DMS 273 (cell line): ENCODE measurements at regions not wholly inside any gene's neighbourhood (a gene's known extent, or its start where the extent isn't known, plus 50 kb on each side); places are given as distances from the start of the nearest gene placed in this dataset.

ENCODE experiments used
- DNase-seq: peaks from one replicate; lab custom pipeline; 2025; ENCODE audit not compliant: unreplicated experiment; lab: John Stamatoyannopoulos, UW

DNA sequence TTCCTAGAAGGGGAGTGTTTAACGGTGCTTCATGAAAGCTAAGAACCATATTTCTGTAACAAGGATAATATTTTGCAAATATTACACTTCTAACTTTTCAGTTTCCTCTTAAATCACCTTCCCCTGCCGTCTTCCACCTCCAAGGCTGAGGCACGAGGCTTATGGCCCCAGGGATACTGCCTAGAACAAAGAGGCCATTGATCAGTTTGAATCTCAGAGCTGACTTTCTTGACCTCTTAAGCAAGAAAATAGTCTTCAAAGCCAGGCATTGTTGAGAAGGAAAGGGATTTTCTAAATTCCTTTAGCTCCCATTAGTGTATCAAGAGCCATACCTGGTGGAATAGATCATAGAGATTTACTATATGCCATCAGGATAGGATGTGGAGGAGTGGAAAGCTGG lies 566.2 kb downstream of the BNC2 start:
- no peak for DNase-seq

DNA sequence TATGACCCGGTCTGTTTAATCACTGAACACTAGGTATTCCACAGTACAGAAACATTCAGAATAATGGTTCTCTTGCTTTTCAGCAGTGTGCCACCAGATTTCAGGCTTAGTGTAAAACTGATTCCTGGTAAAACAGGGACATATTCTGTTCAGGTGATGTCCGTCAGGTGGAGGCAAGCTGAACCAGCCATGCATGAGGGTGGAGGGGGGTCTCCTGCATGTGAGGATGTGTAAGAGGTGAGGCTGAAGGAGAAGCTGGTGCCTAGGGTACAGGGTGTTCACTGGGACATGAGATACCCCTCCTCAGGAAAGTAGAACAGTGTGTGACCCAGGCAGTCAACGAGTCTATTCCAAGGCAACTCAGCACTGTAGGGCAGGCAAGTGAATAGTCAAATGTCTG lies 563.9 kb downstream of the BNC2 start:
- no peak for DNase-seq

DNA sequence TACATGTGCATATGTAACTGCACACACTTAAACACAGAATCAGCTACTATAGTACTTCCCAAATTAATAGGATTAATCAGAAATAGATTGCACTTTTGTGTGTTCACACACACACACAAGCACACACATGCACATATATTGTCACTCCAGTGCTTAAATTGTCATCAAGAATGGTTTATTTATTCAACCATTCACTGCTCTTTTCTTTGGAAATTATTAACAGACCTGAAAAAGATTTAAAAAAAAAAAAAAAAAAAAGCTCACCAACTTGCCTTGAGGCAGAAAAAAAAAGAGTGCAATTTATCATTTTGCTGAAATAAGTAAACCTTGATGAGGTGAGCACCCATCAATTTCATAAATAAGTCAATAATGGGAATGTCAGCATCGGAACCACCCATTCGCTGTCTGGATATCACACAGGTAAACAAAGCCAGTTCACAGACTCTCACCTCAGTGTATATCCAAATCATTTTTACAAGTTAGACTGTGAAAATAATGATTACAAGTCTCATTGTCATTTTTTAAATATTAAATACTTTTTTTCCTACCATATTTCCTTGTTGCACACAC lies 562.8 kb downstream of the BNC2 start:
- DNase-seq = no peak

DNA sequence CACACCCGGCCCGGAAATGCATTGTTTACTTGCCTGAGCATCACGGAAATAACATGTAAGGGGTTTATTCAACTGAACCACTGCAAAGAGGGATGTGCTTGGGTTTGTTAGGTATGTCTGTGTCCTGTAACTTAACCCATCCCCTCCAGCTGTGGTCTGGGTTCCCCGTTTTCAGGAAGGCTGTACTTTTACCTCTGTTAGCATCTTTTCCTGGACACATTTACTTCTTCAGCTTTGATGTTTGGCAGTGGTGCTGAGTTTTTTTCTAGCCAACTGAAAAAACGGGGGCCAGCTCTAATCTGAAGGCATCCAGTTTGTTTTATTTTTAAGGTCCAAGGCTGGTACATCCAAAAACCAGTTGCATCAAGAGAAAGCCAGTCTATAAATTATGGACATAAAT lies 561.8 kb downstream of the BNC2 start:
- no peak for DNase-seq

DNA sequence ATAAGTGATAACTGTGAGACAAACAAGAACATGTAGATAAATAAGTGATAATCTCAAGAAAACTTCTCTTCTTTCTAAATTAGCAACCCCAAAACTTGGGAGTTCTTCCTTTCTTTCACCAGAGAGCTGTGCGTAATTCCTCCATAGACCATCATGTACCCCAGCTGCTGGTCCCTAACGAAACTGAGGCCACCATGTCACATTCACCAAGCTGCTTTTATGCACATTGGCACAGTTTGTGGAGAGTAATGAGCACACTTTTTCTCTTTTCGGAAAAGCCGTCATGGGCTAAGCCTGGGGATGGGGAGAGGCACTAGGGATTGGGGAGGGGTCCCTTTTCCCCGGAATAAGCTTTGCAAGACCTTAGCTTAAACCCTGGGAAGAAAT lies 561.4 kb downstream of the BNC2 start:
- no peak for DNase-seq

DNA sequence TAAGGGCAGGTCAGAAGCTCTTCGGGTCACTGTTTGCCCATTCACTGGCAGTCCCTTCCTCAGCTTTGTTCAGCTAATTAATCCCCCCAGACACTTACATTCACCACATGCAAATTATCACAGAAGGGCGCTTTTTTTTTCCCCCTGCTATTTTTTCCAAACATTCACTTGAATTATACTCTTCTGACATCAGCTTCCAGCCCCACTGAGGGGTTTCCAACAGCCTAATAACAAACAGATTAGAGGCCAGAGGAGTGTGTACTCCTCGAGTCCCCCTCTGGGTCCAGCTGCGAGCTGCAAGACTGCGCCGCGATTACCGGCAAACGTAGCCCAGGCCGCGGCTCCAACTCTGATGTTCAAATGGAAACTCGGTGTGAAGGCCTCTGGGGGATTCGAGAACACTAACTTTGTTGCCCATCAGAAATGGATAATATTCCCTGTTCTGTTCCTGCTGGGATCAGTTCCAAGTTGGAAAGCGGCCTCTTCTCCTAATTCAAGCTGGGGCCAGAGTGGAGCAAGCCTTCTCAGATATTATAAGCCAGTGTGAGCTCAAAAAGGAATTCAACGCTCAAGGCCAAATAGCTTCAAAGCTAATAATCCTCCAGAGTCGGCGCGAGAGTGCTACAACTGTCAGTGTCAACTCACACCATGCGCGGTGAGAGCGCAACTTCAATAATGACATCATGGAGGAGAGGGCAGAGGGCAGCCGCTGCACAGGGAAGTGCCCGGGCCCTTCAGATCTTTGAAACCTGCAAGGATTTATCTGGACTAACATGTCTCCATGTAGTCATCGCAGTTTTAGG lies 560.8 kb downstream of the BNC2 start:
- no peak for DNase-seq

DNA sequence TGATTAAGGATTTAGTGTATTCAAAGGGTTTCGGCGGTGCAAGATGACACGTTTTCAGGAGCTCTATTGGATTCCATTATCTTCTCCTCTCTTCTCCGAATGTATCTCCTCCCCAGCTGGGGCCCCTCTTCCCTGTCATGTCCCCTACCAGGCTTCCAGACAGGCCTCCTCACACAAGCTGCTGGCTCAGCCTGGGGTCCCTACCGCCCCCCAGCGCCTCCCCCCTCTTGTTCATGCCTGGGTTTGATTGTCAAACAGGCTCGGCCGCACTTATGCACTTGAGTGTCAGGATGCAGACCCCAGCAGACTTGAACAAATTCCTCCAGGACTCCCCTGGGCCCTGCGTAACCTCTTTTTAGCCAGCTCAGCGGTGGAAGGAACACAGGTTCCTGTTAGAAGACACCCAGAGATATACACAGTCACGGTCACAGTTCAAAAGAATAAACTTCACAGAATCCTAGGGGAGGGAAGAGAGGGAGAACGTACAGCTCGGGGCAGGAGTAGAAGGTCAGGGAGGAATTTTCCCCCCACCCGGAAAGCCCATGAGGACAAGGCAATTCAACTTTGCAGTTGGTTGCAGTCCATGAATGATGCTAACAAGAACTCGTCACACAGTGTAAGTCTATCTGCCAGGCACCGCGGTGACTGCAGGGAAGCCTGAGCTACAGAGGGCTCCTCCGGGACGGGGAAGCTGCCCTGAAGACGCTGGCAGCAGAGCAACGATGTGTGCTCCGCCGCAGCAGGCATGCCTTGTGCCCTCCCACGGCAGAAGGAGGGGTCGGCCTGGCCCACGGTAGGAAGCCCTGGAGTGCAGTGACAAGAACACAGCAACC lies 560.0 kb downstream of the BNC2 start:
- DNase-seq = no peak

DNA sequence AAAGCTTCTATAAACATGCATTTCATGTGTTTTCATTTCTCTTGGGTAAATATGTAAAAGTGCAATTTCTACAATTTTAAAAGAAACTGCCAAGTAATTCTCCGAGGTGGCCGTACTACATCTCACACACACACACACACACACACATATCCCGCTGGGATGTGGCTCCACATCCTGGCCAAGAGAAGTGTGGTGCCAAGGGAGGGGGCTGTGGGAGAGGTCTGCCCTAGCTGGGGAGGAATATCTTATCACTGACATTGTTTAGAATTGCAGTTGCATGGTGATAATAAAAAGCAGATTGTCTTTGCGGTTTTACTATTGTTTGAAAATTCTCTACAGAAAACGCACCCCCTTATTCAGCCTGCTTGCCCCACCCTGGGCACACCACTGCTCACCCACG lies 558.4 kb downstream of the BNC2 start:
- no peak for DNase-seq

DNA sequence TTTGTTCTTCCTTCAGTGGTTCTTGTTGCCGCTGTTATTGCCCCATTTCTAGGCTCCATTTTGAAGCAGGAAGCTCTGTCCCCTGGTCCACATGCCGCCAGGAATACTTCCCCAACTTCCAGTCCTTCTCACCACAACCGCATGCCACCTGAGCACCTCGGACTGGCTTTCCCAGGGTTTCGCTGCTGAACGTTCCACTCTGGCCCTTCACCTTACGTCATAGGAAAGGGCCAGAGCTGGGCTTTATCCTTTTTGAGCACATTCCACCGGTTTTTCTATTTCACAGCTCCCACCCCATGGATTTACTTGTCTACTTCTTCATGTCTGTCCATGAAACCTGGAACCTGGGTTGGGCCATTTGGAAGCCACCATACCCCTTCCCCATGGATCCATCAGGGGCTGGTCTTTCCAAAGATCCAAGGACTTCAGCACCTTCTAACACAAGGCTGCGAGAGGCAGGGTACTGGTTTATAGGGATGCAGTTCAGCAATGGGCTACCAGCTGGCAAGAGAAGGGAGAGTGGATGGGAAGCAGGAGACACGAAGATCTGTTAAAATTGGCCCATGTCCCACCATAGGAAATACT lies 557.4 kb downstream of the BNC2 start:
- no peak for DNase-seq

DNA sequence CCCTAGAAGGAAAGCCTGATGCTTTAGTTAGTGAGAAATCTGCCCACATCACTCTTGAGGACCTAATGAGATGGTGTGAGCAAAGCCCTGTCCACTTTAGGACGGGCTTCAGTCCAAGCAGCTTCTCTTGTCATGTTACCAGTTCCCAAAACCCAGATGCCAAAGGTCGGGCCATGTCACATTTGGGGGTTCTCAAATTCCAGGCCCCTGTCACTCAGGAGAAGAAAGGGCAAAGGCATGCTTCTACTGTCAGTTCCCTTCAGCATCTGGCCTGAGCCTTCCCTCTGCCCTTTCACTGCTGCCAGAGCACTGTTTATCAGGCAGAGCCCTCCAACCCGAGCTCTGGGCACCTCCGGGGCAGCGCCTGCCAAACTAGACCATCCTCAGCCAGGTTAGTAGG lies 556.0 kb downstream of the BNC2 start:
- no peak for DNase-seq

DNA sequence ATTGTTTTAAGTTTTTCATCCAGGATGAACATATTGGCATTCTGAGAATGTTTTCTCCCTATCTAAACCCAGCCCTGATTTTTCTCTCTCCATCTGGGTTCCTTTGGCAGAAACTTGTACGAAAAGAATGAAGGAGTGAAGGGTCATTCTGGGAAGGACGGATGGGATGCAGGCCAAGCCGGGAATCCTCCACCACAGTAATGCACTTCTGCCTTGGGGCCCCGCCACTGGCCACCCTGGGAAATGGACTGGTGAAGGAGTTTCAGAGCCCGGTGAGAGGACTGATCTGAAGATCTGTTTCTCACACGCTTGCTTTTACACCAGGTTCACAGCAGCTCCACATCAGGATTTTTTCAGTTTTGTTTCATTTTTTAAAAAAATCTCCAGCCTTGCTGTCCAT lies 554.8 kb downstream of the BNC2 start:
- no peak for DNase-seq

DNA sequence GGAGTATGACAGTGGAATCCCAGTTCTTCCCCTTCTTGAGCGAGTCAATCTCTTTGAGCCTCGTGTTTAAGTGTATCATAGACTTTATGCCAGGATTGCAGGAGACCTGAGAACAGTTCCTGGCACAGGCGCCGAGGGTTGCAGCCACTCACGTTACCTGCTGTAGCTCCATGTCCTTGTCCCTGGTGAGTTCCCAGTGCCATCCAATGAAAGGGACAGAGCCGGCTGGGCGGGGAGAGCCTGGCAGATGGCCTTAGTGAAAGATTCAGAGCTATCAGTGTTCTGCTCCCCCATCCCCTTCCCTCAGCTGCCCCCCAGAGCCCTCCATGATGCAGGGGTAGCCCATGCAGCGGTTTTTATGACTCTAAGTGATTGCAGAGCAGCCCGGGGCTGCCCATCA lies 554.0 kb downstream of the BNC2 start:
- no peak for DNase-seq

DNA sequence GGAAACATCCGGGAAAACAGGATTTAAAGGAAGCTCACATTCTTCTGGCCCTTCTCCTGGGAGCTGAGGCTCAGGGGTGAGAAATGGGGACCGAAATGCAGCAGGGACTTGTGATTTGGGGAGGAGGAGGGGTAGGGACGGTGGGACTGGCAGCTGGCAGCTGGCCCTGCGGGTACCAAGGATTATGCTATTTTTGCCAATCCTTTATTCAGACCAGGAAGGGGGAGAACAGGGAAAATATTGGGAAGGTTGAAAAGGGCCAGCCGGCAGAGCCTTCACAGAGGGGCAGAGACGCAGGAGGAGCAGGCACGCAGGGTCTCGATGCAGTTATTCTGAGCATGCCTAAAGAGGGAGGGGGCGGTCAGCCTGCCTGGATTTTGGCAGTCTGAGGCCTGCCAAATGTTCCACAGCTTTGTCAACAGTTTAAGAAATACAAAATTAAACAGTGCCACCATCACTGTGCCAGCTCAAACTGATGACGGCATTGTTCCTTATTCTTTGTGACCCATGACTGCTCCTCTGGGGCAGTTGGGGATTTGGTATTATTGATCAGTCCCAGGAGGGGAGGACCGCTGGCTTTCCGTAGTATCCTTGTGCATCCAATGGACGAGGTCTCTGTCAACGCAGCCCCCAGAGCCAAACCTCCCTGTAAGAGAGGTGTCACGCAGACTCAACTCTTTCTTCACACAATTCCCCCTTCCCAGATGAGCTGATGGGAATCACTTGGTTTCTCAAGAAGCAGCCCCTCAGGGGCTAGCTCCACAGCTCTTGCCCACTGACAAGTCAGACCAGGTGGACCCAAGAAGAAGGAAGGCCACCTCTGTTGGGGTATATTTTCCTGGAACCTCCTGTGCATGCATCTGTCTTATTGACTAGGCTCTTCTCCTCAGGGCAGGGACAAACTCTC lies 553.3 kb downstream of the BNC2 start:
- no peak for DNase-seq

DNA sequence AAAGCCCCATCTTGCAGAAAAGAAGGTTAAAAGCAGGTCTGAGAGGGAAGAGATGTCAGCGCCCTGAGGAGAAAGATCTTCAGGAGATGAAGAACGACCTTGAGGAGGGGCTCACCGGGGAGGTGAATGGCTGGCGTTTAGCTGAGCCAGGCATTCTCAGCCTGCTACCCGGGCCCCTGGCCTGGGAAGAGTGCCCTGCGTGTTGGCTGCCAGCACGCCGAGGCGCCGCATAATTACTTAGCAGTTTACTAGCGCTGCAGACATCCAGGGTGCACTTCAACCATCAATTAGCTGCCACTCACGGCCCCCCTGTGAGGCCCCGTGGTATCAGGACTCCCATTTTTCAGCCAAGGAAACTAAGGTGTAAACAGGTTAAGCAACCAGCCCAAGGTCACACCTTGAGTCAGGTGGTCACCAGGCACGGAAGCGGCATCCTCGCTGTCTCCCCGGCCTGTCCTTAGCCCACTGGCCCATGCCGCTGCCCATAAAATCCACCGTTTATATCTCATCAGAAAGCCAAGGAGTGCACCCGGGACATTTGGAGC lies 551.9 kb downstream of the BNC2 start:
- DNase-seq = no peak

DNA sequence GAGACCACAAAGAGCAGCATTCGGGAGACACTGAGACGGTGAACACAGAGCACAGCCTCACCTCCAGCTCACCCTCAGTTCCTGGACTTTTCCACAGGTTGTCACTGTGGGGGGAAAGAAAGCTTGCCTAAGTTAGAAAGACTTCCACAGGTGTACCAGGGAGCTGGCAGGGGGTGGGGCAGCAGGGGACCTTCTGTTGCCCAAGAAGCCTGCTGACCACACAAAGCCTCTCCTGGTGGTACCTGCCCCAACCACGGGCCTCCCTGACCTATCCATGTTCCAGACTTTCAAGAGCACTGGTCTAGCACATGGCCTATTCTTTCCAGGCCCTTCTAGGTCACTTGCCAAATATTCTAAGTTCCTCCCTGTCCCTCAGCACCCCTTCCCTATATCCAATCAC lies 550.8 kb downstream of the BNC2 start:
- no peak for DNase-seq

DNA sequence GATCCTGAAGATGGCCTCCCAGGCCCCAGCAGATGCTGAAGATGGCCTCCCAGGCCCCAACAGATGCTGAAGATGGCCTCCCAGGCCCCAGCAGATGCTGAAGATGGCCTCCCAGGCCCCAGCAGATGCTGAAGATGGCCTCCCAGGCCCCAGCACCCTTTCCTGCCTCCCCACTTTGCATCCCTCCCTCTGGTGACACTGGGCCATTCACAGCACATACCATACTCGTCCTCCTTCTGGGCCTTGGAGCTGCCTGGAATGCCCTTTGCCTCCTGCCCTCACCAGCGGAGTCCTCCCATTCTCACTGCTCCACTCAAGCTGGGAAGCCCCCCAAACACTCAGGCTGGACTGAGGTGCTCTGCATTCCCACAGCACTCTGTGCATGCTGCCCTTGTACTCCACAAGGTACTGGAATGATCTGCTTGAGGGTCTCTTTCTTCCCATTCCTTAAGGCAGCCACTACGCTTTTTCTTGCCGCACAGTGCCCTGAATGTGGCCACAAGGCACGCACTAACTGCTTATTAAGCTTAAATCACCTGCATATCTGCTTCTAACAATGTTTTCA lies 550.0 kb downstream of the BNC2 start:
- DNase-seq = no peak

DNA sequence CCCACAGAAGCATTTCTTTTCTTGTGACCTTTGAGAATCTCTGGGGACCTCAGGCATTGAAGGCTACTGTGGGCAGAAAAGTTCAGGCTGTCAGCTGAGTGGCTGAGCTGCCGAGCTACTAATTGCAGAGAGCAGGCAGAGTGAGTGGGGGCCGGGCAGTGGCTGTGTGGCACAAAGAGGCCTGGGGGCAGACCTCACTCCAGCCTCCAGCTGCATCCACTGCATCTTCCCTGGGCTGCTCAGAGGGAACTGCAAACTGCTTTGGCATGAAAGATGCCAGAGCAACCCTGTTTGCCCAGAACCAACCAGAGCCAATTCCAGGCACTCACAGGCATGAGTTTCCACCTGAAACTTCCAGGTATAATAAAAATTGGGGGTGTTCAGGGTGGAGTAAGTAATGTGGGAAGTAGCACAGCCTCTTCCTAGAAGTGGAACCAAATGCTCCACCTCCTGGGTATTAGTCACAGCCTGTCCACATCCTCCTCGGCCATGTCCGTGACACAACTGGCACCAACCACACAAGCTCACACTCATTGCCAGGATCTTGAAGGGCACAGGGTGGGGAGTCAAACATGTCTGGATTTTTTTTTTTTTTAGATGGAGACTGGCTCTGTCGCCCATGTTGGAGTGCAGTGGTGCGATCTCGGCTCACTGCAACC lies 548.9 kb downstream of the BNC2 start:
- no peak for DNase-seq

DNA sequence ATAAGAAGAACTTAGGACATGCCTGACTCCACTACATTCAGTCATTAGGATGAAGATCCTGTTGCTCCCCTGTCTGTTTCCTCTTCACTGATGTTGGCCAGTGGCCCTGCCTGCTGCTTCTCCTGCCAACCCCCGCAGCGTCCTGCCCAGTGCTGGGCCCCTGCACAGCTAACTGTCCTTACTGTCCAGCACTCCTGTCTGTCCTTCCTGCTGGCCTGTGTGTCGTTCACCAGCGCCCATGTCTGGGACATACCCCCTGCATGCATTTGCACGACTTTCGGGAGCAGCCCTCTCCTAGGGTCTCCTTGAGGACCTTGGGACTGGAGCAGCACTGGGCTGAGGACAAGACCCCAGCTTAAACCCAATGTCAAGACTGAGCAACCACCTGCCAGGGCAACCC lies 547.6 kb downstream of the BNC2 start:
- DNase-seq = no peak

DNA sequence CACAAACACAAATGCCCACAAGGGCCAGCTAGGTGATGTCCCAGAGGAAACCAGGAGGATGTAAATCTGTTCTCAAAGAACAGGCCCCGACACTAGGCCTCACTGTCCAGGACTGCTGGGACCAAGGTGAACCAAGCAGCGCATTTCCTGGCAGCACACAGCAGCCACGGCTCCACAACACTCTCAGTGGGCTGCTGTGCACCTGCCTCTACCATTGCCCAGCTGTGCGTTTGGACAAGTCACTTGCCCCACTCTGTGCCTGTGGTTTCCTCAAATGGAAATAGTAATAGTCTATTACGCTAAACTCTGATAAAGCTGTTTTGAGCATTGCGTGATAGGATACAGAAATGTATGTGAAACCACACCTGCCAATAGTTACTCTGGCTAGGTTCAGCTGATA lies 544.5 kb downstream of the BNC2 start:
- DNase-seq = no peak

DNA sequence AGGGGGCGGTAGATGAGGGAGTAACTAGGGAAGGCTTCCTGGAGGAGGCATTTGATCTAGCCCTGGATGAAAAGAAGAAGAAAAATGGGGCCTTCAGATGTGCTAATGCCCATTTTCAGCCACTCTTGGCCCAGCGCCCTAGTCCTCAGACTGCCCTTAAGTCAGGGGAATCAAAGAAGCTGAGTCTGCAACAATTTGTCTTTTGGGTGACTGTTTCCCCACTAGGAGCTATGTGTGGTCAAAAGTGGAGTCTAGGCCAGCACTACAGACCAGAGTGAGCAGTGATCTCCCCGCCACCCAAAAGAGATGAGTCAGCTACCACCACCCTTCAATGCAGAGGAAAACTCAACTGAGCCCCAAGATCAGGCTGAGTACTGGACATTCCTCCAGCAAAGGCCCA lies 542.1 kb downstream of the BNC2 start:
- no peak for DNase-seq
